GM18858 (cell line): ENCODE measurements at regions not wholly inside any gene's neighbourhood (a gene's known extent, or its start where the extent isn't known, plus 50 kb on each side); places are given as distances from the start of the nearest gene placed in this dataset.

Source experiments
- ATAC-seq: cut with Tn5 transposase; IDR thresholded peaks from one replicate; pipeline ENCODE4 v1.9.1; 2021; ENCODE audit not compliant: unreplicated experiment

- ATAC-seq: no peak
These were observed 54.7 kb upstream of the DSCAM start for GRCh38 chr21:40901691-40902090.

GRCh38 chr21:40902299-40902698, 55.3 kb upstream of the DSCAM start:
- ATAC-seq: no peak

DNA sequence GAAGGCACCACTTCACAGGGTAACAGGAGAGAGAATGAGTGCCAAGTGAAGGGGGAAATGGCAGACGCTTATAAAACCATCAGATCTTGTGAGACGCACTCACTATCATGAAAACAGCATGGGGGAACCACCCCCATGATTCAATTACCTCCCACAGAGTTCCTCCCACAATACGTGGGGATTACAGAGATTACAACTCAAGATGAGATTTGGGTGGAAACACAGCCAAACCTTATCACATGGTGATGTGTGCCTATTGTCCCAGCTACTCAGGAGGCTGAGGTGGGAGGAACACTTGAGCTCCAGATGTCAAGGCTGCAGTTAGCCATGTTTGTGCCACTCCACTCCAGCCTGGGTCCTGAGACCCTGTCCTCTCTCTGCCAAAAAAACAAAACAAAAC, 56.0 kb upstream of the DSCAM start:
- no peak for ATAC-seq

DNA sequence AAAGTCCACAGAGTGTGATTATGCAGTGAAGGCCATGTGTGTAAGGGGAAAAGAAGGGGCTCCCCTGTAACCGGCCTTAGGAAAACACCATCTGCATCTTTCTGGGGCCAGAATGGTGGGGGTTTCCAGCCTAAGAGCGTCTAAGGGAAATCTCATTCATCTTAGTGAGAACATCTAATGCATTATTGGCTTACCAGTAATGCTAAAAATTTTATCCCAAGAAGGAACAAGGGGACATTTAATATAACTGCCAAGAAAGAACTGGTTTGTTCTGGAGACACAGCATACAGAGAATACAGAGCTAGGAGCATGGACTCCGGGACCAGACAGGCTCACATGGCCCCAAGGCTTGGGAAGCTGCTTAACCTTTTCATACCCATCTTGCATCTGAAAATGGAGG, 58.3 kb upstream of the DSCAM start:
- no peak for ATAC-seq

DNA sequence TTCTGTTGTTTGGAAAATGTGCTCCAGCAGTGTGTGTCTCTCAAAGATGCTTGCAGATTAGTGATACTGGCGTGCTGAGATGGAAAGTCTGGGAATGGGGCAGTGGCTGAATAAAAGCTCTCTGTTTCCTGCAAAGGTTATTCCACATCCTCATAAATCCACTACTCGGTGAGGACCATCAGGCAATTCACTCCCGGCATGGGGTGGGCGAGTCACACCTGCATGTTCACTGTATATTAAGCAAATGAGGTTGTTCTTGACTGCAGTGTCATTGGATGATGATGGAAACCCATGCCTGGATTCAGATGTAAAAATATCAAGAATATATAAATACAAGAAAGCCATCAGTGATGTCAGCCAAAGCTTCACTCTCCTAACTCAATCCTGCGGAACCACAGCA, 65.4 kb upstream of the DSCAM start:
- ATAC-seq: no peak

GRCh38 chr21:40915114-40915513, 68.2 kb upstream of the DSCAM start:
- ATAC-seq: no peak

- no peak for ATAC-seq
These were observed 76.4 kb upstream of the DSCAM start for GRCh38 chr21:40923407-40923806.

- no peak for ATAC-seq
These were observed 76.9 kb upstream of the DSCAM start for GRCh38 chr21:40923901-40924300.

GRCh38 chr21:40924641-40925040, 77.7 kb upstream of the DSCAM start:
- no peak for ATAC-seq

DNA sequence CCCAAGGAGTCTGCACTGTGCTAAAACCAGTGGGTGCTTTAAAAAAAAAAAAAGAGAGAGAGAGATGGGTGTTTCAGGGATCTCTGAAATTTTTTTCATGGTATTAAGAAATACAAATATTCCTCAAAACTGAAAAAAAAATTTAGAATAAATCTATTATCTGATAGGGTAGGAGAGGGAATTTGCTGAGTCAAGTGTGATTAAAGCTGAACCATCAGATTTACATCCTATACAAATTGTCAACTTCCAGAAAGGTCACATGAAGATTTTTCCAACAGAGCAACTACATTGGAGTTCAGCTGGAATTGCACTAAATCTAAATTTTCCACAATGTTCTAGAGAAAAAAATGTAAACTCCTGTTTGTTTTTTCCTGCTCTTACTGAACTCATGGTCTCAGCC, 79.3 kb upstream of the DSCAM start:
- ATAC-seq: no peak

GRCh38 chr21:40929833-40930232, 82.9 kb upstream of the DSCAM start:
- no peak for ATAC-seq

GRCh38 chr21:40931197-40931596, 84.2 kb upstream of the DSCAM start:
- ATAC-seq: no peak

DNA sequence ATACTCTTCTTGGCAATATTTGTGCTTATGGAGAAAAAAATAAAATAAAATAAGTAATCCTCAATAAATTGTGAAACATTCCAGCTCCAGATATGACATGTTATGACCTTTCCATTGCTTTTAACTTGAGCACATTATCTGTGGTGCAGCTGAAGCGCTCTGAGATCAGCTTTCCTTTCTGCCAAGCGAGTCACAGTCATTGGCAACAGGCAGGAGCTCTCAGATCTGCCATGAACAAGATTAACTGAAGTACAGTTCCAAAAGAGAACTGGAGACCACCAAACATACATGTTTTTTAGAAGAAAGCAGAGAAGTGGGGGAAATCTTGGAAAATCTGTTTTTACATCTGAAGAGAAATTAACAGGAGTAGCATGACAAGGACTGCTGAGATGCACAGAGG, 89.2 kb upstream of the DSCAM start:
- ATAC-seq: no peak

DNA sequence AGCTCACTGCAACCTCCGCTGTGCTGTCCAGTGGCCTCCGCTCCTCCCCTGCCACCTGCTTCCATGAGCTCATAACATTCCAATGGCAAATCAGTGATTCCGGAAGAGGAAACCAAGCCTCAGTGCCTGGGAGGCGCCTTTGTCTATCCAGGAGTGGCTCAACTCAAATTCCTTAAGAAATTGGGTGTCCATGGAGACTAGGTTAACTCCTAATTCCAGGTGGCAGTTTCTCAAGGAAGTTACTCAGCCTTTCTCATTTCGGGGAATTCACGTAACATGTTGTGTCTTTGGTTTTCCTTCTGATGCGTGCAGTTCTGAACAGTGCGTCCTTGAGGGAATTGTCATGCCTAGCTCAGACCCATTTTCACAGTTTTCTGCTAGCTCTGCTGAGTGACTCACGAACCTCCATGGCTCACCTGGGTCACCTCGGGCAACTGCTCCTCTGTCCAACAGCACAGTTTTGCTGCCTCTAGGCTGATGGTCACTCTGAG, 89.9 kb upstream of the DSCAM start:
- no peak for ATAC-seq

- ATAC-seq: no peak
These were observed 91.1 kb upstream of the DSCAM start for GRCh38 chr21:40938078-40938477.

DNA sequence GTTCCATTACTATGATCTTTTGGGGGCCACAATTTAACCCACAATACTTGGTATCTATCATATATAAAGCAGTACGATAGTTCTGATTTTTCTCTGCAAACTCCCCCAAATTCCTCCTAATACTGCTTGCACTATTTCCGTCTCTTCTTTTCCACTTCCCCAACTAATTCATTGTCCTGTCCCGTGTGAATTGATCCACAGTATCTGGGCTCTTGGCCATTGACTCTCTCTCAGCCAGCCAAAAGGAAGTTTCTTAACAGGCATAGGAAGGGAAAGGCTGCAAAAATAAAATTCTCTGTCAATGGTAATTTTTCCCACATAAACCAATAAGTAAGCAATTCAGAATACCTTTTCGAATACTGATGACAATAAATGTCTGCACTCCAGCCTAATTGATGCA, 91.7 kb upstream of the DSCAM start:
- ATAC-seq: no peak

DNA sequence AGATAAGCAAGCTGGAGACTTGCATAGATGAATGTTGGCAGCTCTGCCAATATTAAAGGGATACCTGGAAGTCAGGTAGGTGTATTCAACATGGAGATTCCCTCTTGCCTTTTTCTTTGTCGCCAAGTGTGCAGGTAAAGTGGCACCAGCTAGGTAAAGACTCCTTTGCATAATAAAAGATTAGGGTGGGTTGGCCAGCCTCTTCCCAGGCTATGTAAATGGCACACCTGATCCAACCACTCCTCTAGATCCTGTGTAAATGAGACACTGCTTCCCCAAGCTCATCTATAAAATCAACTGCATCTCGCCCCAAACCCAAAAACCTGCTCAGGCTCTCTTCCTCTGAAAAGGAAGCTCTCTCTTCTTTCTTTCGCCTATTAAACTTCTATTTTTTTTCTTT, 100.8 kb upstream of the DSCAM start:
- no peak for ATAC-seq

GRCh38 chr21:40950970-40951369, 104.0 kb upstream of the DSCAM start:
- ATAC-seq: no peak

DNA sequence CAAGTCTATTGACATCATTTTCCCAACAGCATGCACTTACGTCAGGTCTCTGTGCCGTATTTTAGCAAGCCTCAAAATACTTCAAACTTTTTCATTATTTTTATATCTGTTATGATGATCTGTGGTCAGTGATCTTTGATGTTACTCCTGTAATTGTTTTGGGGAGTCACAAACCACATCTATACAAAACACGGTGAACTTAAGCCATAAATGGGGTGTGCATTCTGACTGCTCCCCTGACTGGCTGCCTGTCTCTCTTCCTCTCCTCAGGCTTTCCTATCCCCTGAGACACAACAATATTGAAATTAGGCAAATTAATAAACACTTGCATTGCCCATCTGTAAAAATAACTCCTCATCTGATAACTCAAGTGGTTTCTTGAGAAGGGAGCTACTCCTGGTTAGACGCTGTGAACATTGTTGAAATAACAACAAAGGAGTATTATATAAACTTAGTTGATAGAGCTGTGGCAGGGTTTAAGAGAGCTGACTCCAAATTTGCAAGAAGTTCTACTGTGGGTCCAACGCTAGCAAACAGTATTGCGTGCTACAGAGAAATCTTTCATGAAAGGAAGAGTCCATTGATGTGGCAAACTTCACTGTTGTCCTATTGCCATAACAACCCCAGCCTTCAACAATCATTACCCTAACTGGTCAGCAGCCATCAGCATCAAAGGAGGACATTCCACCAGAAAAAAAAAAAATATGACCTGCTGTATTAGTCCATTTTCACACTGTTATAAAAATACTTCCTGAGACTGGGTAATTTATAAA, 105.8 kb upstream of the DSCAM start:
- no peak for ATAC-seq

- ATAC-seq: no peak
These were observed 117.7 kb upstream of the DSCAM start for GRCh38 chr21:40964691-40965090.

- no peak for ATAC-seq
These were observed 120.8 kb upstream of the DSCAM start for GRCh38 chr21:40967771-40968170.

DNA sequence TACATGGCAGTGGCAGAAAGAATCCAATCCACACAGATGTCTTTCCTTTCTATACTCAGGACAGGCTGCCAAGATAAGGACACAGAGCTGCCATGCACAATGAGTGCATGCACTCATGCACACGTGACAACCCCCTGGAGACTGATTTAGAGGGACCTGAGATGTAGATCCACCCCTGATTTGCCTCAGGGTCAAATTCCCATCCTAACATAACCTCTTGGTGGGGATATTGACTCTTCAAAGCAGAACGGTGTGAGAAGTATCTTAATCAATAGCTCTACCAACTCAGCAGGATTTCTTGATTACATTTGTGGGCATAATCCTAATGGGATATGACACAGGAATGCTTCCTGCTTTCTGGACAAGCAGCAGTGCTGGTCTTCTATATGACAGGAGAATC, 125.2 kb upstream of the DSCAM start:
- no peak for ATAC-seq
